Epidermal melanocyte (primary cell): ENCODE measurements at regions not wholly inside any gene's neighbourhood (a gene's known extent, or its start where the extent isn't known, plus 50 kb on each side); places are given as distances from the start of the nearest gene placed in this dataset.
"Not testable (repeated sequence)": the region's sequence is repeated elsewhere in the genome, so short reads cannot be mapped to it uniquely, and the experiment has no call there.

Experiments used
- DNase-seq: peaks from one replicate; pipeline ENCODE4 v3.0.0; 2011; ENCODE audit warnings: low spot score; ENCODE audit not compliant: insufficient read length

- DNase-seq: no peak
These were observed 51.1 kb upstream of the EGFL7 start for GRCh38 chr9:136611606-136612005.

GRCh38 chr9:136611119-136611518 is 51.6 kb upstream of the EGFL7 start:
- DNase-seq: no peak

- no peak for DNase-seq
These were observed 52.3 kb upstream of the EGFL7 start for GRCh38 chr9:136610426-136610825.

GRCh38 chr9:136609838-136610311 is 52.8 kb upstream of the EGFL7 start:
- no peak for DNase-seq

DNA sequence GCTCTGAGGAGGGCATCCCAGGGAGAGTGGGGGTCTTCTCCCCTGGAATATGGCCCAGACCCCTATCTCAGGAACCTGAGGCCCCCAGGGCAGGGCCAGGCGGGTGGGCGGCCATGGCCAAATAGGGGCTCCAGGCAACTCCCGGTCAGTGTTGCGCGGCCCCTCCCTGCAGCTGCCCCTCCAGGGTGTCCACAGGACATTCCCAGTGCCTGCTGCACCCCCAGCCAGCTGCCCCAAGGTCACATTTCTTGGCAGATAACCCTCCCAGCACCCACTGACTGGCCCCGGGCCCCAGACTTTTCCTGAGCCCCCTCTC is 53.6 kb upstream of the EGFL7 start:
- no peak for DNase-seq

DNA sequence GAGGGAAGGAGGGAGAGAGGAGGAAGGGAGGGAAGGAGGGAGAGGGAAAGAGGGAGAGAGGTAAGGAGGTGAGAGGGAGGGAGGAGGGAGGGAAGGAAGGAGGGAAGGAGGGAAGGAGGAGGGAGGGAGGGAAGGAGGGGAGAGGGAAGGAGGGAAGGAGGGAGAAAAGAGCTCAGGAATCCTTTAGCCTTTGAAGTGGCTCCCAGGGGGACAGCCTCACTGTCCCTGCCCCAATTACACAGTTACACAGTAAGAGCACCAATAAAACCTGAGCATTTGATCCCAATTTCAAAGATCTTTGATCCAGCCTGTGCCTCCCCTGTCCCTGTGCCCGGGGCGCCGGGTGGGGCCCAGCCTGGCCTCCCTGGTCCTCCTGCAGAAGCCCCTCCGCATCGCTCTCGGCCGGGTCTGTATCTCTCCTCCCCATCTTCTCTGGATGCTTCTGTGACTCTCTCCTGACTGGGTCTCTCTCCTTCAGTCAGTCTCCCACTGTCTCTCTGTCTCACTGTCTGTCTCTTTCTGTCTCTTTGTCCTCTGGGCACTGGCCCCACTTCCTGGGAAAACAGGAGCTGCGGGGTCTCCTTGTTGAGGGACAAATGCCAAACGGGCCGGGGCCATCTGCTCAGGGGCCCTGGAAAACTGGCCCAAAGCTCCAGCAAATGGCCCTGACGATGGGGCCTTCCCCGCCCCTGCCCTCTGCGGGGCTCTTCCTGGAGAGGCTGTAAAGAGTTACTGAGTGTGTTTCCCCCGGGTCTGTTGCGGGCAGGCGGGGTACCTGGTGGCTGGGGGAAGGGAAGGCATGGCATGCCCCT is 54.2 kb upstream of the EGFL7 start:
- DNase-seq: no peak

GRCh38 chr9:136607334-136607919 is 55.3 kb upstream of the EGFL7 start:
- DNase-seq: no peak

- no peak for DNase-seq
These were observed 55.9 kb upstream of the EGFL7 start for GRCh38 chr9:136606687-136607333.

DNA sequence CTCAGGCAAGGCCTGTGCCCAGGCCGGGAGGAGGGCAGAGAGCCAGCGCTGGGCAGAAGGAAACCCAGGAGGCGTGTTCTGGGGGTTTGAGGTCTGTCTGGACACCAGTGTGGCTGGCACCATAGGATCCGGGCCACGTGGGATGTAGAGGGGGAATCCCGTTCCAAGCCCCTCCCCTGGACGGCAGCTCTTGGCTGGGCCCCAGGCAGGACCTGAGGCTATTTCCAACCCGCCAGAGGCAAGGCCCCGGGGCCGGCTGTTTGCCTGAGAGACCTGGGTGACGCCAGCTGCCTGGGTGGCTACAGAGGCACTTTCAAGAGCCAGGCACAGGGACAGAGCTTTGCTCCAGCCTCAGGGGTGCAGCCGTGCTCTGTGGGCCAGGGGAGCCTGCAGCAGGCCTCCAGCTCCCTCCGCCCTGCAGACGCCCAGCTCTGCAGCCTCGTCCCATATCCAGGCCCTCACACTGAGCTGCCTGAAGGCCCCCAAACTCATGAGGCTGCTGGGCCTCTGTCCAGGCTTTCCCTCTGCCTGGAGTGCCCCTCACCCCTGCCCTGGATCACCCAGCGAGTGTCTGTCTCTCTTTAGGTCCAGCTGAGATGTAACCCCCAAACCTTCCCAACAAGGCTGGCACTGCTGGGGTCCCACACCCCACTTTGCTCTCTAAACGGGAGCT is 56.6 kb upstream of the EGFL7 start:
- DNase-seq: no peak

- no peak for DNase-seq
These were observed 57.7 kb upstream of the EGFL7 start for GRCh38 chr9:136604823-136605525.

- DNase-seq: no peak
These were observed 58.3 kb upstream of the NOTCH1 start for GRCh38 chr9:136603901-136604814.

GRCh38 chr9:136603216-136603615 is 57.4 kb upstream of the NOTCH1 start:
- no peak for DNase-seq

GRCh38 chr9:136602193-136602885 is 56.5 kb upstream of the NOTCH1 start:
- DNase-seq: no peak

- not testable (repeated sequence) for DNase-seq
These were observed 55.6 kb upstream of the NOTCH1 start for GRCh38 chr9:136601250-136601973.

DNA sequence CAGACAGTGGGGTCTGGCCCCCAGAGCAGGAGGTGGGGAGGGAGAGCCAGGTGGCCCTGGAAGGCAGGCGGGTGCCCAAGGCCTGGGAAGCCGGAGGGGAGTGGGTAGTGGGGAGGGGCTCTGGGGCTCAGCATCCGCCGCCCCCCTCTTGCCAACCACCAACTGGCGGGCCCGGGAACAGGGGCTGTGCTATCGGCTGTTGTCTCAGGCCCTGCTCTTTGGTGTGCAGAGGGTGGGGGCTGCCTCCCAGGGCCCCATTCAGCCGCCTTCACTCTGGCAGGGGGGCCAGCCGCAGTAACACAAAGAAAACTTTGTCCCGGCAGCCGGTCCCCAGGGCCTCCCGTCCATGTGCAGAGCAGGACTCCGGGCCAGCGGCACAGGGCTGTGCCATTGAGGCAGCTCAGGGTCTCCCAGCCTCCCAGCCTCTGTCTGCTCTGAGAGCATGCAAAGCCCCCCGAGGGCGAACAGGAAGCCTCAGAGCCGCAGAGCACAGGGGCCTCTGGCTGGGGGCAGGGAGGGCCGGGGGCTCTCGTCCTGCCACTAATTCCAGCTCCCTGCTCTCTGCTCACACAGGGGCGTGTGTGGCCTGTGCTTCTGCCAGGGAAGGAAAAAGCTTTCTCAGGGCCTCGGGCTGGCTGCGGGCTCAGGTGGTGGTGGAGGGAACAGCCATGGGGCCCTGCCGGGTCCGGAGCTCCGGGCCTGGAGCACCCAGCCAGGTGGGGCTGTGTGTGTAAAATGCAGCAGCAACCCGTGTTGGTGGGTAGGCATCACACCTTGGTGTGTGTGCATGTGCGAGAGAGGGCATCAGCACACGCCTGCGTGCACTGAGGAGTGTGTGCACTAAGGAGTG is 54.2 kb upstream of the NOTCH1 start:
- no peak for DNase-seq

GRCh38 chr9:136599074-136599531 is 53.3 kb upstream of the NOTCH1 start:
- no peak for DNase-seq

DNA sequence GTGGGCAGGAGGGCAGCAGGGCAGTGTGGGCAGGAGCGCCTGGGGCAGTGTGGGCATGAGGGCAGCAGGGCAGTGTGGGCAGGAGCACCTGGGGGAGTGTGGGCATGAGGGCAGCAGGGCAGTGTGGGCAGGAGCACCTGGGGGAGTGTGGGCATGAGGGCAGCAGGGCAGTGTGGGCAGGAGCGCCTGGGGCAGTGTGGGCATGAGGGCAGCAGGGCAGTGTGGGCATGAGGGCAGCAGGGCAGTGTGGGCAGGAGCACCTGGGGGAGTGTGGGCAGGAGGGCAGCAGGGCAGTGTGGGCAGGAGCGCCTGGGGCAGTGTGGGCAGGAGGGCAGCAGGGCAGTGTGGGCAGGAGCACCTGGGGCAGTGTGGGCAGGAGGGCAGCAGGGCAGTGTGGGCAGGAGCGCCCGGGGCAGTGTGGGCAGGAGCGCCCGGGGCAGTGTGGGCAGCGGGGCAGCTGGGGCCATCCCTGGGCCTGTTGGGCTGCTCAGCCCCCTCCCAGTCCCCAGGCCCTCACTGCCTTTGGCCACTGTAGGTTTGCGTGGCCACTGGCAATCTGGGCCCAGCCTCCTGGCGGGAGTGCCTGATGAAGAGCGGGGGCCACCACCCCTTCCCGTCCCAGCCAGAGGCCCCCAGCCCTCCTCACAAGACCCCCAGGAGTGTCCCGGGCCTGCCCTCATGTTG is 52.7 kb upstream of the NOTCH1 start:
- DNase-seq: not testable (repeated sequence)
